ENCODE measurements at regions not wholly inside any gene's neighbourhood (a gene's known extent, or its start where the extent isn't known, plus 50 kb on each side); places are given as distances from the start of the nearest gene placed in this dataset.

DNA sequence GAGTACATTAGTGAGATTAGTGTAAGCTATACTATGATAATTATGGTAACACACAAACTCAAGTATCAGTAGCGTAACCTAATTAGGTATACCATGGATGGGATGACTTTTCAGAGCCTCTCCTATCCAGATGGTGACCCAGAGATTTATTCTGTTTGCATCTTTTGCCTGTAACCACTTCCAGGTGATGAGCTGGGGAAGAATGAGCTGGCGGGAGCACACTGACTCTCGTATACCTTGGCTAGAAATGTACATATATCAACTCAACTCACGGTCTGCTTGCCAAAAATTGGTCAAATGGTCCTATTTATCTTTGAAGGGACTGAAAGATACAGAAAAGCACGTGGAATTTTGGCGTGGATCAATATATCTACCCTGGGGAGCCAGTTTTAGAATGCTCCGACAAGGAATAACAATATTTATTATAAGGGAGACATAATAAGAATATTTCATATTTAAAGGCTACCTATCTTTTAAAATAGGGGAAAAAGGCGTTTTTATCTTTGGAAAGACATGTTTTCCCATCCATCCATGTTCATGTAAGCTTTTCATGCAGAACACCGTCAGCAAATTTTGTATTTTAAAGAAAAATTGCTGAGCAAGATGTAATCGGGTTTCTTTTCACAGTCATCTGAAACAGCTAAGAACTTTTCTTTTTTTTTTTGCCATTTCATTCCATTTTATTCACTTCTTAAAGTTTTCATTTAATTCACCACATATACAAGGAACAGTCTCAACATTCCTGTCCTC, 502.6 kb upstream of the CBLB start:
- Histone ChIP-seq H3K27ac (ENCODE audit: low read depth in 2 of 2, low read length in 1 of 2) (no peak overlapping the region), H3K27me3 (ENCODE audit: control insufficient read depth in 1 of 2, insufficient read depth in 2 of 2, low read length in 2 of 2) (no peaks in the 10 kb centered on the region), H3K4me1 (ENCODE audit: control insufficient read depth in 2 of 2, insufficient read depth in 2 of 2, low read length in 1 of 2) (no peaks in the 10 kb centered on the region), H3K4me3 (ENCODE audit: low read depth in 1 of 2, low read length in 2 of 2) (no peak overlapping the region), H3K9me3 (ENCODE audit: control insufficient read depth in 2 of 2, insufficient read depth in 1 of 2, low read depth in 1 of 2, low read length in 1 of 2) (no peaks in the 10 kb centered on the region), H3K36me3 (ENCODE audit: control insufficient read depth in 2 of 2, insufficient read depth in 2 of 2, low read length in 1 of 2) (no peaks in the 10 kb centered on the region)
- 75 to 88% methylated on average over 10 of the region's 10 CpGs for WGBS, 2 donors

DNA sequence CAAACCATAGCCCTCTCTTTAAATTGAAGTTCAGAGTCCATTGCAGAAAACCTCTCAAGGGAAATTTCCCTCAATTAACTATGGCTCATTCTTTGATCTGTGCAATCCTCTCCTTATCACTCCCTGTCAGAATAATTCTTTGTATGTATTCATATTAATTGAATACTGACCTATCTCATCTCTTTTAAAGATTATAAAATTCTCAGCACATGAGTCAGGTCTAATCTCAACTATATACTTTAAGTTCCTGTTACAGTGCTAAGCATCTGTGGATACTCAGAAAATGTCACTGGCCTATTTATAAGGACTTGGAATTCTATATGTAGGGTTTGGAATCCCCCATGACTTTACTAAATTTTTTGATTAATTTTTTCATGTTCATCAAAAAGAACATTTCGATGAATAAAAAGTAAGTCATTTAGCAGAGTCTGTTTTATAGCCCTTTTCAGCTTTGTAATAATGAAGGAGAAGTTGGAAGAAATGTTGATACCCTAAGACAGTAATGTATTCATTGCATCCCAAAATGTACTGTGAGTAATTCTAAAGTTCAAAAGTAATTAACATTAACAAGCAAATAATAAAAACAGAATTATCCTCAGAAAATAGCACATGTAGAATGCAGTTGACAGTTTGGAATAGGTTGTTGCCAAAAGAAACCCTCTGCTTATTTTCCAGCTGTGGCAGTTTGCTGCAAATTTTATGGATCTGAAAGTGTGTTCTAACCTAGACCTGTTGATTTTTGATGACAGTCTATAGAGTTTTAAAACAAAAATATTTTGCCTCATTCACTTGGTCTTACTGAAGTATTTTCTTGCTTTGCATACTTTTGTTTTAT, 503.4 kb upstream of the CBLB start:
- 72 to 82% methylated on average over 1 of the region's 1 CpG for WGBS, 2 donors
- Histone ChIP-seq H3K27me3 (ENCODE audit: control insufficient read depth in 1 of 2, insufficient read depth in 2 of 2, low read length in 2 of 2) (no peaks in the 10 kb centered on the region), H3K4me1 (ENCODE audit: control insufficient read depth in 2 of 2, insufficient read depth in 2 of 2, low read length in 1 of 2) (no peaks in the 10 kb centered on the region), H3K9me3 (ENCODE audit: control insufficient read depth in 2 of 2, insufficient read depth in 1 of 2, low read depth in 1 of 2, low read length in 1 of 2) (no peaks in the 10 kb centered on the region), H3K27ac (ENCODE audit: low read depth in 2 of 2, low read length in 1 of 2) (no peak overlapping the region), H3K4me3 (ENCODE audit: low read depth in 1 of 2, low read length in 2 of 2) (no peak overlapping the region), H3K36me3 (ENCODE audit: control insufficient read depth in 2 of 2, insufficient read depth in 2 of 2, low read length in 1 of 2) (no peaks in the 10 kb centered on the region)

DNA sequence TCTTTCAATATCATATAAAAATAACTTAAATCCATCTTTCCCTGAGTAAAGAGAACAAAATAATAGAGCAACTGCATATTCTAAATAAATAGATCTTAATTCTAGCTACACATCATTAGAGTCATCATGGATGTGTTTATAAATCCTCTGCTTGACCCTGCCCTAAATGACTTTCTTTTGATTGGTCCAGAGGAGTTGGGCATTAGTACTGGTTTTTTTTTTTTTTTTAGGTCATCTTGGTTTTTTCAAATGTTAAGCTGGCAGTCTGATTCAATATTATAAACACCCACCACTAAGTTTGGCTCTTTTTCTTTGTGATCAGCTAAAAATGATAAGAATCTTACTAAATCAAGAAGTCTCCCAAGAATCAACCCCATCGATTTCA, 504.0 kb upstream of the CBLB start:
- H3K36me3 ChIP-seq (ENCODE audit: control insufficient read depth in 2 of 2, insufficient read depth in 2 of 2, low read length in 1 of 2): no peaks in the 10 kb centered on the region
- H3K27ac ChIP-seq (ENCODE audit: low read depth in 2 of 2, low read length in 1 of 2): no peak overlapping the region
- H3K4me1 ChIP-seq (ENCODE audit: control insufficient read depth in 2 of 2, insufficient read depth in 2 of 2, low read length in 1 of 2): no peaks in the 10 kb centered on the region
- H3K27me3 ChIP-seq (ENCODE audit: control insufficient read depth in 1 of 2, insufficient read depth in 2 of 2, low read length in 2 of 2): no peaks in the 10 kb centered on the region
- H3K9me3 ChIP-seq (ENCODE audit: control insufficient read depth in 2 of 2, insufficient read depth in 1 of 2, low read depth in 1 of 2, low read length in 1 of 2): no peaks in the 10 kb centered on the region
- H3K4me3 ChIP-seq (ENCODE audit: low read depth in 1 of 2, low read length in 2 of 2): no peak overlapping the region
- WGBS, 2 donors: 72 to 74% methylated on average over 1 of the region's 1 CpG

DNA sequence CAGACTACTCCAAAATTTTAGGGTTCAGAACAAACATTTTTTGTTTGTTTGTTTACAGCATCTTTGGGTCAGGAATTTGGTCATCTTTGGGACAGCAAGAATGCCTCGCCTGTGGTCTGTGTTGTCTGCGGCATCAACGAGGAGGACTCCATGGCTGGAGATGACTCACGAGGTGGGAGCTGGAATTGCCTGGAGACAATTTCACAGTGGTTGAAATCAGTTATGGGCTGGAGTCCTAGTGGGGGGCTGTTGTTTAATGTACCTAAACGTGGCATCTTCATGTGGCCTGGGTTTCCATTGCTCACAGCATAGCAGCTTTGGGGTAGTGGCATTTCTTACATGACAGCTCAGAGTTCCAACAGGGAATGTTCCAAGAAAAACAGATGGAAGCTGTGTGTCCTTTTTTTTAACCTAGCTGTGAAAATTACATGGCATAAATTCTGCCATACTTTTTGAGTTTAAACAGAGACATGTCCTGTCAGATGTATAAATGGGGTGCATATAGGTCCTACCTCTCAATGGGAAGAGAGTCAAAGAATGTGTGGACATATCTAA, 507.3 kb upstream of the CBLB start:
- Histone ChIP-seq H3K27me3 (ENCODE audit: control insufficient read depth in 1 of 2, insufficient read depth in 2 of 2, low read length in 2 of 2) (no peaks in the 10 kb centered on the region), H3K27ac (ENCODE audit: low read depth in 2 of 2, low read length in 1 of 2) (no peak overlapping the region), H3K36me3 (ENCODE audit: control insufficient read depth in 2 of 2, insufficient read depth in 2 of 2, low read length in 1 of 2) (no peaks in the 10 kb centered on the region), H3K4me1 (ENCODE audit: control insufficient read depth in 2 of 2, insufficient read depth in 2 of 2, low read length in 1 of 2) (no peaks in the 10 kb centered on the region), H3K9me3 (ENCODE audit: control insufficient read depth in 2 of 2, insufficient read depth in 1 of 2, low read depth in 1 of 2, low read length in 1 of 2) (no peaks in the 10 kb centered on the region), H3K4me3 (ENCODE audit: low read depth in 1 of 2, low read length in 2 of 2) (no peak overlapping the region)
- 80 to 84% methylated on average over 5 of the region's 5 CpGs for WGBS, 2 donors

DNA sequence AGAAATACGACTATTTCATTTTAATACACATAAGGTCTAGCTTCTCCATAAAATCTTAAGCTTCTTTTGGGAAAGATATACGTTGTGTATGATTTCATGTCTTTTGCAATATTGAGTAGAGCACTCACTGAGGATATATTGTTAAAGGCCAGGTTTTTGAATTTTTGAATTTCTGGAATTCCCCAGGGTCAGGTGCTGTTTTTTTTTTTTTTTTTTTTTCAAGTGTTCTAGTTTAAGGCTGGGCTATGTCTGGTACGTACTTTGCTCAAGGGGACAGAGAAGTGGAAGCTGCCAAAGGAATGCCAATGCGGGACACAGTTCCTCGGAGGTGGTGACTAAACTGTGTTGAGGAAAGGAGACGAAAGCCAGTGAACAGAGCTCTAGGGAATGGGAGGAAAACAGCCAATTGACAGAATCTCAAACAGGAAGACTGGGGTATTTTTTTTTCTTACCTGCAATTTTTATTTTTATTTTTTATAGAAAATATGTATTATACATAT, 510.5 kb upstream of the CBLB start:
- WGBS, 2 donors: 55 to 65% methylated on average over 6 of the region's 6 CpGs
- no peak overlapping the region for H3K4me3 ChIP-seq (ENCODE audit: low read depth in 1 of 2, low read length in 2 of 2)
- H3K9me3 ChIP-seq (ENCODE audit: control insufficient read depth in 2 of 2, insufficient read depth in 1 of 2, low read depth in 1 of 2, low read length in 1 of 2): no peaks in the 10 kb centered on the region
- no peaks in the 10 kb centered on the region for H3K36me3 ChIP-seq (ENCODE audit: control insufficient read depth in 2 of 2, insufficient read depth in 2 of 2, low read length in 1 of 2)
- no peaks in the 10 kb centered on the region for H3K4me1 ChIP-seq (ENCODE audit: control insufficient read depth in 2 of 2, insufficient read depth in 2 of 2, low read length in 1 of 2)
- H3K27me3 ChIP-seq (ENCODE audit: control insufficient read depth in 1 of 2, insufficient read depth in 2 of 2, low read length in 2 of 2): no peaks in the 10 kb centered on the region
- H3K27ac ChIP-seq (ENCODE audit: low read depth in 2 of 2, low read length in 1 of 2): no peak overlapping the region

DNA sequence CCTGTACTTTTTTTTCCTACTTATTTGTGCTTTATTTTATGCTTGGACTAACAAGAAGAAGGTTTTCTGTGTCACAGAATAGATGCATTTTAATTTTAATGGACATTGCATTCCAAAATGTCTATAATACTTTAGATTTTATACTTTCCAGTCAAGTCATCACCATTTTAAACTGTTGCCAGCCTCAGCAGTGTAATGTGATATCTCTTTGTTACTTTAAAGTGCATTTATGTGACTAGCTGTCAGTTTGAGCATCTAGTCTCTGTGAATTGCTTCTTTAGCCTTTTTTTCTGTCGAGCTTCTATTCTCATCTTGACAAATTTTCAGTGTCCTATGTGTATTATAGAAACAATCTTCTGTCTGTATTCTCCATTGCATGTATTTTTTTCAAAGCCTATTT, 511.4 kb upstream of the CBLB start:
- Histone ChIP-seq H3K9me3 (ENCODE audit: control insufficient read depth in 2 of 2, insufficient read depth in 1 of 2, low read depth in 1 of 2, low read length in 1 of 2) (no peaks in the 10 kb centered on the region), H3K4me1 (ENCODE audit: control insufficient read depth in 2 of 2, insufficient read depth in 2 of 2, low read length in 1 of 2) (no peaks in the 10 kb centered on the region), H3K36me3 (ENCODE audit: control insufficient read depth in 2 of 2, insufficient read depth in 2 of 2, low read length in 1 of 2) (no peaks in the 10 kb centered on the region), H3K27ac (ENCODE audit: low read depth in 2 of 2, low read length in 1 of 2) (no peak overlapping the region), H3K27me3 (ENCODE audit: control insufficient read depth in 1 of 2, insufficient read depth in 2 of 2, low read length in 2 of 2) (no peaks in the 10 kb centered on the region), H3K4me3 (ENCODE audit: low read depth in 1 of 2, low read length in 2 of 2) (no peak overlapping the region)
- 75 to 82% methylated on average over 1 of the region's 1 CpG for WGBS, 2 donors

DNA sequence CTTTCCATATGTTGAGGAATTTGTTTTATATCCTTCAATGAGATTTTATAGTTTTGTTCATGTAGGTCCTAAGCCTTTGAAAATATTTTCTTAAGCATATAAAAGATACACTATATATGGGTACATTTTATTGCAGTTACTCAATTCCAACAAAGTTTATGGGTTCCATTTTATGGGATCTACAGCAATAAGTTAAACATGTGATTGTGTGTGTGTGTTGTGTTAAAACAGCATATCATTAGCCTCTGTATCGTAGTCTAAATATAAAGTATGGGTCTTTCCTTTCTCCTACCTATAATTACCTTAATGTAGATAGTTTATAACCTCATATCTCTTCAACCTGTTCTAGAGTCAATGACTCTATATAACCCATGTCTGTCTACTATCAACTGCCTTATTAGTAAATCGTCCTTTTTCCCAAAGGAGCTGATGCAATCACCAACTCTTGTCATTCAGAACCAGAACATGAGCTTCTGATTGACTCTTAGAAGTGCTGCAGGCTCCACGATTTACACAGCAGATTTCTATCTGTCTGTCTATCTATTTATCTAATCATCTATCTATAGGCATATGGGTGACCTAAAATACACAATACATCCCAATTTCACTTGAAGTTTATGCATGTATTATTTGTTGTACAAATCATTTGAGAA, 512.6 kb upstream of the CBLB start:
- no peak overlapping the region for H3K4me3 ChIP-seq (ENCODE audit: low read depth in 1 of 2, low read length in 2 of 2)
- H3K36me3 ChIP-seq (ENCODE audit: control insufficient read depth in 2 of 2, insufficient read depth in 2 of 2, low read length in 1 of 2): no peaks in the 10 kb centered on the region
- no peaks in the 10 kb centered on the region for H3K4me1 ChIP-seq (ENCODE audit: control insufficient read depth in 2 of 2, insufficient read depth in 2 of 2, low read length in 1 of 2)
- H3K27ac ChIP-seq (ENCODE audit: low read depth in 2 of 2, low read length in 1 of 2): no peak overlapping the region
- no peaks in the 10 kb centered on the region for H3K27me3 ChIP-seq (ENCODE audit: control insufficient read depth in 1 of 2, insufficient read depth in 2 of 2, low read length in 2 of 2)
- no peaks in the 10 kb centered on the region for H3K9me3 ChIP-seq (ENCODE audit: control insufficient read depth in 2 of 2, insufficient read depth in 1 of 2, low read depth in 1 of 2, low read length in 1 of 2)
- 79 to 88% methylated on average over 3 of the region's 3 CpGs for WGBS, 2 donors

DNA sequence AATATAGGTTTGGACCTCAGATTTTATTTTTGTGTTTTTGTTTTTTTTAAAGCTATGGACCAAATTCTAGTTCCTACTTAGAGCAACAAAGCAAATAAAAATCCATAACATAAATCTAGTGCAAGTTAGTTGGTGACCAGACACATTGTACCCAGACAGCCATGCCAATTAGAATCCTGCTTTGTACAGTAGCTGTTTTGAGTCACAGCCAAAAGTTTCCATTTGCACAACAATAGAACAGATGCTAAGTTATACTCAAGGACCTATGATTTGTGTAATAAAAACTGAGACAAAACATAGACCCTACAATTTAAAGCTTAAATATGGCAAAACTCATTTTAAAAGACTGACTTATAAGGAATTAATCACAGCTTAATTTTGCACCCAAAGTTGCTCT, 513.1 kb upstream of the CBLB start:
- Histone ChIP-seq H3K9me3 (ENCODE audit: control insufficient read depth in 2 of 2, insufficient read depth in 1 of 2, low read depth in 1 of 2, low read length in 1 of 2) (no peaks in the 10 kb centered on the region), H3K4me1 (ENCODE audit: control insufficient read depth in 2 of 2, insufficient read depth in 2 of 2, low read length in 1 of 2) (no peaks in the 10 kb centered on the region), H3K27ac (ENCODE audit: low read depth in 2 of 2, low read length in 1 of 2) (no peak overlapping the region), H3K36me3 (ENCODE audit: control insufficient read depth in 2 of 2, insufficient read depth in 2 of 2, low read length in 1 of 2) (no peaks in the 10 kb centered on the region), H3K27me3 (ENCODE audit: control insufficient read depth in 1 of 2, insufficient read depth in 2 of 2, low read length in 2 of 2) (no peaks in the 10 kb centered on the region), H3K4me3 (ENCODE audit: low read depth in 1 of 2, low read length in 2 of 2) (no peak overlapping the region)

DNA sequence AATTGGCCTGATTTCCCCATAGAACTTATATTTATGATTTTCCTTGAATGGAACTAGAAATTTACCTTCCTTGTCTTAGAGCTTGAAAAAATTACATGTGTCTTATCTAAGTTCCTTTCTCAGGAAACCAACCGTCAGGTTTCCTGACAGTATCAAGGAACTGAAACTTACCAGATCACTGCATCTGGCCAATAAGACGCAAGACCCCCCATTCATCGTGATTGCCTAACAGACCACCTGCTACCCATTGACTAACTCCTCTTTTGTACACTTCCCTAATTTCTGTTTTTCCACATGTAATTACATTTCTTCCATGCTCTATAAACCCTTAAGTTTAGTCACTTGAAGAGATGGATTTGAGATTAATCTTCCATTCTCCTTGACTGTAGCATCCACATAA, 517.2 kb upstream of the CBLB start:
- Histone ChIP-seq H3K4me3 (ENCODE audit: low read depth in 1 of 2, low read length in 2 of 2) (no peak overlapping the region), H3K27ac (ENCODE audit: low read depth in 2 of 2, low read length in 1 of 2) (no peak overlapping the region), H3K36me3 (ENCODE audit: control insufficient read depth in 2 of 2, insufficient read depth in 2 of 2, low read length in 1 of 2) (no peaks in the 10 kb centered on the region), H3K27me3 (ENCODE audit: control insufficient read depth in 1 of 2, insufficient read depth in 2 of 2, low read length in 2 of 2) (no peaks in the 10 kb centered on the region), H3K4me1 (ENCODE audit: control insufficient read depth in 2 of 2, insufficient read depth in 2 of 2, low read length in 1 of 2) (no peaks in the 10 kb centered on the region), H3K9me3 (ENCODE audit: control insufficient read depth in 2 of 2, insufficient read depth in 1 of 2, low read depth in 1 of 2, low read length in 1 of 2) (no peaks in the 10 kb centered on the region)
- WGBS, 2 donors: 73 to 86% methylated on average over 3 of the region's 3 CpGs
